DOHH2 (cell line): ENCODE measurements at regions not wholly inside any gene's neighbourhood (a gene's known extent, or its start where the extent isn't known, plus 50 kb on each side); places are given as distances from the start of the nearest gene placed in this dataset.

Experiments used
- EZH2phosphoT487 ChIP-seq: fragments of 200-600 bp; sonication (generic); IDR thresholded peaks from 2 replicates; pipeline ENCODE4 v1.6.1; 2017; ENCODE audit warnings: borderline replicate concordance, mild to moderate bottlenecking, antibody characterized with exemption, low read length, moderate library complexity, mixed read lengths
- TF ChIP-seq, protein P1 (sequence below): fragments of 200-600 bp; sonication (generic); IDR thresholded peaks from one replicate; pipeline ENCODE4 v1.5.1; 2014; ENCODE audit warnings: antibody characterized with exemption, mild to moderate bottlenecking, low read depth, low read length; ENCODE audit not compliant: poor library complexity, severe bottlenecking

DNA sequence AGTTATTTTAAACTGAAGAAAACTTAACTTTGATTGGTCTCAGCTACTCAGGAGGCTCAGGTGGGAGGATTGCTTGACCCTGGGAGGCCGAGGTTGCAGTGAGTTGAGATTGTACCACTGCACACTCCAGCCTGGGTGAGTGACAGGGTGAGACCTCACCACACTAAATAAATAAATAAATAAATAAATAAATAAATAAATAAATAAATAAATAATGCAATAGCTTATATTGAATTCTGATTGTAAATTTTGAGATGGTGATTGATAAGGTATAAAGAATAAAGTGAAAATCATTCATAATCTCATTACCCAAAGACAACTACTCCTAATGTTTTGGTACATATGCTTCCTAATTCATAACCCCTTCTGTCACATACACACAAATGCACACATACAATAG lies 58.1 kb downstream of the TUBA3C start:
- TF ChIP-seq, protein P1, sequence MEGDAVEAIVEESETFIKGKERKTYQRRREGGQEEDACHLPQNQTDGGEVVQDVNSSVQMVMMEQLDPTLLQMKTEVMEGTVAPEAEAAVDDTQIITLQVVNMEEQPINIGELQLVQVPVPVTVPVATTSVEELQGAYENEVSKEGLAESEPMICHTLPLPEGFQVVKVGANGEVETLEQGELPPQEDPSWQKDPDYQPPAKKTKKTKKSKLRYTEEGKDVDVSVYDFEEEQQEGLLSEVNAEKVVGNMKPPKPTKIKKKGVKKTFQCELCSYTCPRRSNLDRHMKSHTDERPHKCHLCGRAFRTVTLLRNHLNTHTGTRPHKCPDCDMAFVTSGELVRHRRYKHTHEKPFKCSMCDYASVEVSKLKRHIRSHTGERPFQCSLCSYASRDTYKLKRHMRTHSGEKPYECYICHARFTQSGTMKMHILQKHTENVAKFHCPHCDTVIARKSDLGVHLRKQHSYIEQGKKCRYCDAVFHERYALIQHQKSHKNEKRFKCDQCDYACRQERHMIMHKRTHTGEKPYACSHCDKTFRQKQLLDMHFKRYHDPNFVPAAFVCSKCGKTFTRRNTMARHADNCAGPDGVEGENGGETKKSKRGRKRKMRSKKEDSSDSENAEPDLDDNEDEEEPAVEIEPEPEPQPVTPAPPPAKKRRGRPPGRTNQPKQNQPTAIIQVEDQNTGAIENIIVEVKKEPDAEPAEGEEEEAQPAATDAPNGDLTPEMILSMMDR, result no peak
- TF ChIP-seq EZH2phosphoT487, result no peak
